ENCODE measurements at regions not wholly inside any gene's neighbourhood (a gene's known extent, or its start where the extent isn't known, plus 50 kb on each side); places are given as distances from the start of the nearest gene placed in this dataset.

DNA sequence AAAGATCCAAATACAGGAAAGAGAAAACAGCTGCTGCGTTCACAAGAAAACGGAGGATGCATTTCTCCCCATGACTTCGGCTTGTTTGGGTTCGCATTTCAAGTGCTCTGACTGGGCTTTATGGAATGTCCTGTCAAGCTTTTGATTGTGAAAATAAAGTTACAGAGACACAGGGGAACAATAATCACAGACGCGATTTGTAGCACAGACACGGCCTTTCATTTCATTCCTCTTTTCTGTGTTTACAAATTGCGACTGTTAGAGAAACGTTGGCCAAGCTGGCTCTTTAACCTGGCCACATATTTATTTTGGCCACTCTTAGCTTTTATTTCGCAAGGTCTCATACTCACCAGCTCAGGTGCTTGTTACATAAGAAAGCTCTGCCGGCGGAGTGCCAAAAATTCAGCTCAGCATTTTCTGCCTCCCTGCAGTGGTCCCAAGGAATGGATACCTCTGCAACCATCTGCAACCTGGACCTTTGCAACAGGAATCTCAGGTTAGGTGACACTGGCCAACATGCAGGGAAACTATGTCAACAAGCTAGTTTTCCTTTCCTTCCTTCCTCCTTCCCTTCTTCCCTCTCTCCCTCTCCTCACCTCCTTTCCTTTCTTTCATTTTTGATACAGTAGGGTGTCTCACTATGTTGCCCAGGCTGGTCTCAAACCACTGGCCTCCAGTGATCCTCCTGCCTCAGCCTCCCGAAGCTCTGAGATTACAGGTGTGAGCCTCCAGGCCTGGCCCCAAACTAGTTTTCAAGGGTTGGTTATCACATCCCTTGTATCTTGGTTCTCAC is 58.2 kb upstream of the SLC45A1 start:
- Histone ChIP-seq H3K9me3 (no peaks in the 10 kb centered on the region), H3K27me3 (peaks cover 0 to 4% (median 0%) of the 10 kb centered on the region in 7 donors), H3K27ac (no peak overlapping the region), H3K36me3 (no peaks in the 10 kb centered on the region), H3K4me3 (no peak overlapping the region), H3K4me1 (peaks cover 0 to 7% (median 0%) of the 10 kb centered on the region in 9 donors)
- DNase-seq (no peak), ATAC-seq (peak in 1 of 8 donors; percentile 25)
- 57 to 60% methylated on average over 13 of the region's 13 CpGs for WGBS, 2 donors
- intact Hi-C loops (cut with DNase I), result no loop called here
- no peak for TF ChIP-seq CTCF (IDR thresholded peaks at IDR 0.05)

- intact Hi-C loops (cut with DNase I), result no loop called here
- 84 to 91% methylated on average over 7 of the region's 7 CpGs for WGBS, 2 donors
- DNase-seq (no peak), ATAC-seq (no peak)
- H3K27ac ChIP-seq, result no peak overlapping the region
- peaks cover 0 to 4% (median 0%) of the 10 kb centered on the region in 7 donors for H3K27me3 ChIP-seq
- TF ChIP-seq CTCF (IDR thresholded peaks at IDR 0.05), result no peak
- H3K9me3 ChIP-seq, result no peaks in the 10 kb centered on the region
- peaks cover 0 to 7% (median 0%) of the 10 kb centered on the region in 9 donors for H3K4me1 ChIP-seq
- H3K4me3 ChIP-seq, result no peak overlapping the region
- H3K36me3 ChIP-seq, result no peaks in the 10 kb centered on the region
Observed at GRCh38 chr1:8257621-8258020, 60.3 kb upstream of the SLC45A1 start.

DNA sequence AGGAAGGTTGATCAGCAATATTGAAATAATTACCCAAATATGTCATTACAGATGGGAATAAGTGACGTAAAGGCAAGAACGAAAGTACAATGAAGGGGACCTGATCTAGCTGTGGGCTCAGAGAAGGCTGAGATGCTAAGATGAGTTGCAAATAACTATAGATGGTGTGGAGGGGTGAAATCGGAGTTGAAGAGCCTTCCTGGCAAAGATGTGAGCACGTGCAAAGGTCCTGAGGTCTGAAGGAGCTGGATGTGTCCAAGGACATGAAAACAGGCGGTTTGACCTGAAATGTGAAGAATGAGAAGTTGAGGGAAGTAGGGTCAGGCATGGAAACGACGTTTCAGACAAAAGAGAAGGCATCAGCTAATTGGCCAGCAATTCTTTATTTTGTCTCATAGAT is 61.6 kb upstream of the SLC45A1 start:
- Histone ChIP-seq H3K36me3 (no peaks in the 10 kb centered on the region), H3K4me1 (peaks cover 0 to 7% (median 0%) of the 10 kb centered on the region in 9 donors), H3K9me3 (no peaks in the 10 kb centered on the region), H3K27me3 (peaks cover 0 to 4% (median 0%) of the 10 kb centered on the region in 7 donors), H3K27ac (no peak overlapping the region), H3K4me3 (no peak overlapping the region)
- TF ChIP-seq CTCF (IDR thresholded peaks at IDR 0.05), result no peak
- 95 to 96% methylated on average over 7 of the region's 7 CpGs for WGBS, 2 donors
- no peak for ATAC-seq
- intact Hi-C loops (cut with DNase I), result no loop called here
- DNase-seq, result no peak

DNA sequence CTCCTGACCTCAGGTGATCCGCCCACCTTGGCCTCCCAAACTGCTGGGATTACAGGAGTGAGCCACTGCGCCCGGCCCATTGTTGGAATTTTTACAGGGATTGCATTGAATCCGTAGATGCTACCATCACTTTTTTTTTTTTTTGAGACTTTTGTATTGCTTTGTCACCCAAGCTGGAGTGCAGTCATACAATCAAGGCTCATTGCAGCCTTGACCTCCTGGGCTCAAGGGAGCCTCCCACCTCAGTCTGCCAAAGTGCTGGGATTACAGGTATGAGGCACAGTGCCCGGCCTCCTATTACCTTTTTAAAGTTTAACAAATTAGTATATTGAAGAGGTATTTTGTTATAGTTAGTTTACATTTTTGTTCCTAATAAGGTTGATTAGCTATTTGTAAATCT is 62.2 kb upstream of the SLC45A1 start:
- DNase-seq, result no peak
- Histone ChIP-seq H3K36me3 (no peaks in the 10 kb centered on the region), H3K9me3 (no peaks in the 10 kb centered on the region), H3K27ac (no peak overlapping the region), H3K27me3 (peaks cover 0 to 4% (median 0%) of the 10 kb centered on the region in 7 donors), H3K4me3 (no peak overlapping the region), H3K4me1 (peaks cover 0 to 7% (median 0%) of the 10 kb centered on the region in 9 donors)
- ATAC-seq, result no peak
- WGBS, 2 donors, result 94 to 97% methylated on average over 5 of the region's 5 CpGs
- intact Hi-C loops (cut with DNase I), result no loop called here
- no peak for TF ChIP-seq CTCF (IDR thresholded peaks at IDR 0.05)
